Esophagus squamous epithelium (tissue), 4 donors: ENCODE measurements at regions not wholly inside any gene's neighbourhood (a gene's known extent, or its start where the extent isn't known, plus 50 kb on each side); places are given as distances from the start of the nearest gene placed in this dataset.

Source experiments
- POLR2A ChIP-seq, 4 donors: fragments of 450-650 bp; IDR thresholded peaks; one replicate each; pipeline ENCODE4 v1.6.1; 2017; ENCODE audit warnings: antibody characterized with exemption in 4 of 4, mild to moderate bottlenecking in 4 of 4, moderate library complexity in 3 of 4
- TF ChIP-seq, protein P1 (sequence below), 6 experiments: fragments of 450-650 bp in 4 of 6; fragments of 200-600 bp in 2 of 6; sonication (generic) in 2 of 6; IDR thresholded peaks; one replicate each; pipeline ENCODE4 v1.5.1; 2016 to 2019; ENCODE audit warnings: antibody characterized with exemption in 6 of 6, mild to moderate bottlenecking in 4 of 6, moderate library complexity in 4 of 6

DNA sequence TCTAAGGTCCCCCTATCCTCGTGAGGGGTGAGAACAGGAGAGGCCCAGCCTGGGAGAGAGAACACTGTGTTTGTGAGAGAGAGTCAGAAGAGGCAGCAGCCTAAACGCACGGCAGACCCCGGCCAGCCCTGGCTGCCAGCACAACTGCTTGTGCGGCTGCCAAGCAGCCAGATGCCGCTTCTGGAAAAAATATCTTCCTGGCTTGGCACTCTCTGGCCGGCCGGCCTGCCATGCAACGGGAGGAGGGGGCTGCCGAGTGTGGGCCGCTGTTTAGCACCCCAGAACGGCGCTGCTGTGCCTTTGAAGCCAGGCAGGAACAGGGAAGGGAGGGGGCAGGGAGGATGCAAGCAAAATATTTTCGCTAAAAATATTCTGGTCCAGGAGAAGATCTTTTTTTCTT lies 105.0 kb downstream of the FGF18 start:
- TF ChIP-seq, protein P1, sequence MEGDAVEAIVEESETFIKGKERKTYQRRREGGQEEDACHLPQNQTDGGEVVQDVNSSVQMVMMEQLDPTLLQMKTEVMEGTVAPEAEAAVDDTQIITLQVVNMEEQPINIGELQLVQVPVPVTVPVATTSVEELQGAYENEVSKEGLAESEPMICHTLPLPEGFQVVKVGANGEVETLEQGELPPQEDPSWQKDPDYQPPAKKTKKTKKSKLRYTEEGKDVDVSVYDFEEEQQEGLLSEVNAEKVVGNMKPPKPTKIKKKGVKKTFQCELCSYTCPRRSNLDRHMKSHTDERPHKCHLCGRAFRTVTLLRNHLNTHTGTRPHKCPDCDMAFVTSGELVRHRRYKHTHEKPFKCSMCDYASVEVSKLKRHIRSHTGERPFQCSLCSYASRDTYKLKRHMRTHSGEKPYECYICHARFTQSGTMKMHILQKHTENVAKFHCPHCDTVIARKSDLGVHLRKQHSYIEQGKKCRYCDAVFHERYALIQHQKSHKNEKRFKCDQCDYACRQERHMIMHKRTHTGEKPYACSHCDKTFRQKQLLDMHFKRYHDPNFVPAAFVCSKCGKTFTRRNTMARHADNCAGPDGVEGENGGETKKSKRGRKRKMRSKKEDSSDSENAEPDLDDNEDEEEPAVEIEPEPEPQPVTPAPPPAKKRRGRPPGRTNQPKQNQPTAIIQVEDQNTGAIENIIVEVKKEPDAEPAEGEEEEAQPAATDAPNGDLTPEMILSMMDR (IDR thresholded peaks at IDR 0.05): no peak
- TF ChIP-seq POLR2A (IDR thresholded peaks at IDR 0.05): no peak
